SK-N-SH treated with all-trans-retinoic acid at 6 μM for 48 hours (cell line): ENCODE measurements at regions not wholly inside any gene's neighbourhood (a gene's known extent, or its start where the extent isn't known, plus 50 kb on each side); places are given as distances from the start of the nearest gene placed in this dataset.

Experiments
- ATAC-seq: fragments of 200-7000 bp; cut with Tn5 transposase; 3 replicates; pipeline ENCODE4 v1.9.1; 2020; ENCODE audit warnings: mild to moderate bottlenecking, moderate library complexity
- ARNTL ChIP-seq: fragments of 450-650 bp; formaldehyde crosslinking; IDR thresholded peaks from 2 replicates; pipeline ENCODE4 v1.5.0; 2020; ENCODE audit warnings: low read depth, mild to moderate bottlenecking, moderate library complexity, borderline replicate concordance
- CREB5 ChIP-seq: fragments of 250-450 bp; sonication (Bioruptor Pico); IDR thresholded peaks from 2 replicates; pipeline ENCODE4 v1.5.1; 2020; ENCODE audit warnings: low read depth, mild to moderate bottlenecking, moderate library complexity
- CSDC2 ChIP-seq: fragments of 250-450 bp; sonication (Bioruptor Pico); IDR thresholded peaks from 2 replicates; pipeline ENCODE4 v1.5.0; 2020; ENCODE audit warnings: mild to moderate bottlenecking, moderate library complexity
- CSRNP3 ChIP-seq: fragments of 250-450 bp; sonication (Bioruptor Pico); IDR thresholded peaks from 2 replicates; pipeline ENCODE4 v1.5.1; 2021; ENCODE audit warnings: mild to moderate bottlenecking, moderate library complexity
- GLIS3 ChIP-seq: fragments of 250-450 bp; sonication (Bioruptor Pico); IDR thresholded peaks from 2 replicates; pipeline ENCODE4 v1.5.0; 2020; ENCODE audit warnings: mild to moderate bottlenecking, moderate library complexity
- ISL1 ChIP-seq: fragments of 250-450 bp; sonication (Bioruptor Pico); IDR thresholded peaks from 2 replicates; pipeline ENCODE4 v2.1.2; 2022; ENCODE audit warnings: mild to moderate bottlenecking, moderate library complexity
- OSR1 ChIP-seq: fragments of 250-450 bp; sonication (Bioruptor Pico); IDR thresholded peaks from 2 replicates; pipeline ENCODE4 v1.8.0; 2022; ENCODE audit warnings: moderate library complexity, mild to moderate bottlenecking, inconsistent platforms
- PPARA ChIP-seq: fragments of 250-450 bp; sonication (Bioruptor Pico); IDR thresholded peaks from 2 replicates; pipeline ENCODE4 v1.5.0; 2020; ENCODE audit warnings: mild to moderate bottlenecking, borderline replicate concordance
- RARB ChIP-seq: fragments of 250-450 bp; sonication (Bioruptor Pico); IDR thresholded peaks from 2 replicates; pipeline ENCODE4 v1.8.0; 2021; ENCODE audit warnings: mild to moderate bottlenecking, moderate library complexity
- SNAI2 ChIP-seq: fragments of 250-450 bp; sonication (Bioruptor Pico); IDR thresholded peaks from 2 replicates; pipeline ENCODE4 v1.5.0; 2020; ENCODE audit warnings: mild to moderate bottlenecking, moderate library complexity
- TCF4 ChIP-seq: fragments of 250-450 bp; sonication (Bioruptor Pico); IDR thresholded peaks from 2 replicates; pipeline ENCODE4 v1.8.0; 2021; ENCODE audit warnings: mild to moderate bottlenecking, moderate library complexity, borderline replicate concordance
- TOX ChIP-seq: fragments of 250-450 bp; sonication (Bioruptor Pico); IDR thresholded peaks from 2 replicates; pipeline ENCODE4 v1.8.0; 2021; ENCODE audit warnings: mild to moderate bottlenecking, moderate library complexity, borderline replicate concordance
- TSHZ2 ChIP-seq: fragments of 250-450 bp; sonication (Bioruptor Pico); IDR thresholded peaks from 2 replicates; pipeline ENCODE4 v1.5.0; 2020; ENCODE audit warnings: mild to moderate bottlenecking, moderate library complexity
- ZC3H10 ChIP-seq: fragments of 250-450 bp; sonication (Bioruptor Pico); IDR thresholded peaks from 2 replicates; pipeline ENCODE4 v1.5.1; 2021; ENCODE audit warnings: mild to moderate bottlenecking, moderate library complexity
- ZFP3 ChIP-seq: fragments of 250-450 bp; sonication (Bioruptor Pico); IDR thresholded peaks from 2 replicates; pipeline ENCODE4 v1.5.0; 2020; ENCODE audit warnings: mild to moderate bottlenecking, moderate library complexity
- ZFP30 ChIP-seq: fragments of 450-650 bp; formaldehyde crosslinking; IDR thresholded peaks from 2 replicates; pipeline ENCODE4 v1.5.0; 2022; ENCODE audit warnings: mild to moderate bottlenecking, moderate library complexity
- ZNF70 ChIP-seq: fragments of 450-650 bp; formaldehyde crosslinking; IDR thresholded peaks from 2 replicates; pipeline ENCODE4 v1.5.0; 2020; ENCODE audit warnings: mild to moderate bottlenecking, moderate library complexity
- ZNF8 ChIP-seq: fragments of 450-650 bp; formaldehyde crosslinking; IDR thresholded peaks from 2 replicates; pipeline ENCODE4 v1.5.0; 2020; ENCODE audit warnings: mild to moderate bottlenecking, moderate library complexity
- TF ChIP-seq, protein P1 (sequence below): fragments of 250-450 bp; sonication (Bioruptor Pico); IDR thresholded peaks from 2 replicates; pipeline ENCODE4 v1.8.0; 2021; ENCODE audit warnings: low read depth, mild to moderate bottlenecking, moderate library complexity, borderline replicate concordance
- TF ChIP-seq, protein P2 (sequence below): fragments of 250-450 bp; sonication (Bioruptor Pico); IDR thresholded peaks from 2 replicates; pipeline ENCODE4 v1.8.0; 2020; ENCODE audit warnings: mild to moderate bottlenecking, moderate library complexity, borderline replicate concordance

- TF ChIP-seq ZFP3 (CRISPR knock-in tag) (no peak), OSR1 (CRISPR knock-in tag) (no peak), ZNF70 (CRISPR knock-in tag) (no peak)
- TF ChIP-seq, protein P1, sequence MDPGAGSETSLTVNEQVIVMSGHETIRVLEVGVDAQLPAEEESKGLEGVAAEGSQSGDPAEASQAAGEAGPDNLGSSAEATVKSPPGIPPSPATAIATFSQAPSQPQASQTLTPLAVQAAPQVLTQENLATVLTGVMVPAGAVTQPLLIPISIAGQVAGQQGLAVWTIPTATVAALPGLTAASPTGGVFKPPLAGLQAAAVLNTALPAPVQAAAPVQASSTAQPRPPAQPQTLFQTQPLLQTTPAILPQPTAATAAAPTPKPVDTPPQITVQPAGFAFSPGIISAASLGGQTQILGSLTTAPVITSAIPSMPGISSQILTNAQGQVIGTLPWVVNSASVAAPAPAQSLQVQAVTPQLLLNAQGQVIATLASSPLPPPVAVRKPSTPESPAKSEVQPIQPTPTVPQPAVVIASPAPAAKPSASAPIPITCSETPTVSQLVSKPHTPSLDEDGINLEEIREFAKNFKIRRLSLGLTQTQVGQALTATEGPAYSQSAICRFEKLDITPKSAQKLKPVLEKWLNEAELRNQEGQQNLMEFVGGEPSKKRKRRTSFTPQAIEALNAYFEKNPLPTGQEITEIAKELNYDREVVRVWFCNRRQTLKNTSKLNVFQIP (CRISPR knock-in tag): no peak
- ATAC-seq: no peak
Observed at GRCh38 chr10:33776419-33777070, 442.1 kb upstream of the NRP1 start.

DNA sequence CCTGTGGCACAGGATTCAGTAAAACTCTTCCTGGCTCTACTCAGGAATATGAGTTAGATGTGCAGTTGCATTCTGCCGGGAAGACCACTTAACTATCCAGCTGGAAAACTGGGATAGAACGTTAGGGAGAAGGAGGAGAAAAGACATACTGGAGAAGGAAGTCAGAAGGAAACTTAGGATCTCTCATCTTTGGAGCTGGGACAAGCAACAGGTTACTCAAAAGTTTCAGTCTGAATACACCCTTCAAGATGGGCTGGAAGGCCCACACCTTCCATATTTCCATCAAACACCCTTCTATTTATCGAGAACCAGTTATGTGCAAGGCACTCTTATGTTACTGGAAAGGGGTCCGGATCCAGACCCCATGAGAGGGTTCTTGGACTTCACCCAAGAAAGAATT lies 440.4 kb upstream of the NRP1 start:
- TF ChIP-seq TSHZ2 (CRISPR knock-in tag) (no peak), ZC3H10 (CRISPR knock-in tag) (no peak), CREB5 (no peak), TCF4 (CRISPR knock-in tag) (no peak), ISL1 (CRISPR knock-in tag) (no peak), PPARA (no peak), GLIS3 (no peak), SNAI2 (CRISPR knock-in tag) (no peak), CSDC2 (no peak), ZFP3 (CRISPR knock-in tag) (no peak), ARNTL (CRISPR knock-in tag) (no peak), ZNF70 (CRISPR knock-in tag) (no peak), CSRNP3 (CRISPR knock-in tag) (no peak), TOX (CRISPR knock-in tag) (no peak)
- TF ChIP-seq, protein P2, sequence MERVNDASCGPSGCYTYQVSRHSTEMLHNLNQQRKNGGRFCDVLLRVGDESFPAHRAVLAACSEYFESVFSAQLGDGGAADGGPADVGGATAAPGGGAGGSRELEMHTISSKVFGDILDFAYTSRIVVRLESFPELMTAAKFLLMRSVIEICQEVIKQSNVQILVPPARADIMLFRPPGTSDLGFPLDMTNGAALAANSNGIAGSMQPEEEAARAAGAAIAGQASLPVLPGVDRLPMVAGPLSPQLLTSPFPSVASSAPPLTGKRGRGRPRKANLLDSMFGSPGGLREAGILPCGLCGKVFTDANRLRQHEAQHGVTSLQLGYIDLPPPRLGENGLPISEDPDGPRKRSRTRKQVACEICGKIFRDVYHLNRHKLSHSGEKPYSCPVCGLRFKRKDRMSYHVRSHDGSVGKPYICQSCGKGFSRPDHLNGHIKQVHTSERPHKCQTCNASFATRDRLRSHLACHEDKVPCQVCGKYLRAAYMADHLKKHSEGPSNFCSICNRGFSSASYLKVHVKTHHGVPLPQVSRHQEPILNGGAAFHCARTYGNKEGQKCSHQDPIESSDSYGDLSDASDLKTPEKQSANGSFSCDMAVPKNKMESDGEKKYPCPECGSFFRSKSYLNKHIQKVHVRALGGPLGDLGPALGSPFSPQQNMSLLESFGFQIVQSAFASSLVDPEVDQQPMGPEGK (CRISPR knock-in tag): no peak
- TF ChIP-seq, protein P1 (CRISPR knock-in tag): no peak
- no peak for ATAC-seq

DNA sequence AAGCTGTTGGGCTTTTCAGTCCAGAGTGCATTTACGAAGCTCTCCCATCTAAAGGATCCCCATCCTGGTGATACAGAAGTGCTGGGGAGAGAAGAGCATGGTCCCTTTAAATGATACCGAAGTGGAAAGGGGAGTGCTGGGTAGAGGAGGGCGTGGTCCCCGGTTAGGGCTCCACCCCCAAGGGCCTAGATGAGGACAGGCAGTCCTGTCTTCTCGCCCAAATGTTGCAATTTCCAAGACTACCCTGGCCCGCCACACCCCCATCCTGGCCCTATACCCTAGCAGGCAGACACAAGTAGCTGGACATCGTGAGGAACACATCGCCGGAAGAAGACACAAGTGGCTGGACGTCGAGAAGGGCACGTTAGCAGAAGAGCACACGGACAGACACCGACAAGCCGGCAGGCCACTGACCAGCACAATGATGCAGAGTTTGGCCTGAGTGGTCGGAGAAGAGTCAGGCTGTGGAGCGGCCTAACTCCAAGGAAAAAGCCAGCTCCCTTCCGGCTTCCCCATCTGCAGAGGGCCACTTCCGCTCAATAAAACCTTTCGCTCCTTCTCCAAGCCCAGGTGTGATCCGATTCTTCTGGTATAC lies 439.5 kb upstream of the NRP1 start:
- no peak for ATAC-seq
- no peak for TF ChIP-seq TOX (CRISPR knock-in tag)
- no peak for TF ChIP-seq ZNF70 (CRISPR knock-in tag)
- TF ChIP-seq ZNF8 (CRISPR knock-in tag): no peak
- TF ChIP-seq PPARA: no peak
- no peak for TF ChIP-seq ZFP30
- no peak for TF ChIP-seq ARNTL (CRISPR knock-in tag)
- TF ChIP-seq, protein P2 (CRISPR knock-in tag): no peak
- no peak for TF ChIP-seq RARB
- TF ChIP-seq ZC3H10 (CRISPR knock-in tag): no peak
- TF ChIP-seq, protein P1 (CRISPR knock-in tag): no peak
- no peak for TF ChIP-seq GLIS3
- no peak for TF ChIP-seq SNAI2 (CRISPR knock-in tag)
